HG02870 (cell line): ENCODE measurements at regions not wholly inside any gene's neighbourhood (a gene's known extent, or its start where the extent isn't known, plus 50 kb on each side); places are given as distances from the start of the nearest gene placed in this dataset.

Source experiments
- ATAC-seq: cut with Tn5 transposase; IDR thresholded peaks from one replicate; pipeline ENCODE4 v1.9.1; 2021; ENCODE audit warnings: mild to moderate bottlenecking, moderate library complexity; ENCODE audit not compliant: unreplicated experiment

DNA sequence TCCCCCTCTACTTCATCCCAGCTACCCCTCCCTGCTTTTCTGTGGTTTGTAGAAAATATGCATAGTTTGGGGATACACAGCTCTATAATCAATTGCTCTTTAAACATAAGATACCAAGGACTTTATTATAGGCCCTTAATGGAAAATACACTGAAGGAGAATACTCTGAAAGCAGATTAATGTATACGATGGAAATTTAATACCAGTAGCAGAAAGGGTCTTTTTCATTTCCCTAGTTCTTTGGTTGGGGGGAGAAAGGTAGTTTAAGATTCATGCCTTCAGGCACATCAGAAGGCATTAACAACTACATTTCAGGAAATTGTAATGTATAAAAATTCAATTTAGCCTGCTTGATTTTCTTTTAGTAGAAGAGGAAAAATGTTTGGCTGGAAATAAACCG lies 452.9 kb upstream of the ZNF608 start:
- ATAC-seq: no peak

DNA sequence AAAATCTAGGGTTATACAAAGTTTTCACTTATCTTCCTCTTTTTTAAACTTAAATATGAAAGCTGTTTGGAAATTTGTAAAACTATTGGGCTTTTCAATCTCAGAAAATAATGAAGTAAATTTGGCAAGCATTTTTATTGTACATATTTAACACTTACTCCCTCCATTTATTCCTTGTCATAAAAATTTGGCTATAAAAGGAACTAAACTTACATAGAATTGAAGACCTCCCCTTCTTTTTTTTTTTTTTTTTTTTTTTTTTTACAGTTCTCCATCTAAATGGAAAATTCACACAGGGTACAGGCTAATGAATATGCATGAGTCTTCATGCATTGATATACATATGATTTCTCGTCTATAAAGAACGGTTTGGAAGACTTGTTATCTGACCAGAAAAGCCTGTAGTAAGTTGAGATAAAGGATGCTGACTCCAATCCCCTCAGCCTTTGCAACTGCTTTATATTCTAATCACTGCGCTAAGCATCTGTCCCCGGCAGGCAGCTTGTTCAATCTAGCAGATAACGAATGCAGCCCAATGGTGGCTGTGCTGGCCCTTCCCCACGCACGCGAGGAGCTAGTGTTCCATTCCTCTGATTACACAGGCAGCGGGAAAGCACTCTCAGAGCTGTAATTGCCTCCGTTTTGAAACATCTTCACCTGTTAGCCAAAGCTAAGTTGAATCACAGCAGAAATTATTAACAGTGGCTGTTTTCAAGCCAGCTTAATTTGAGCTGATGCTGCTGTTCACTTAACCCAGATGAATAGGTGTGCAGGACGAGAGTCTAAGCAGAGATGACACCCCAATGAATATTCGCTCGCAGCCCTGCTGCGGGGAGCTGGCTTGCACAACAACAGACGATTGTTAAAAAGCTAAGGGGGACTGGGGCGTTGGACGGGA lies 453.8 kb upstream of the ZNF608 start:
- peak; percentile 69 for ATAC-seq

DNA sequence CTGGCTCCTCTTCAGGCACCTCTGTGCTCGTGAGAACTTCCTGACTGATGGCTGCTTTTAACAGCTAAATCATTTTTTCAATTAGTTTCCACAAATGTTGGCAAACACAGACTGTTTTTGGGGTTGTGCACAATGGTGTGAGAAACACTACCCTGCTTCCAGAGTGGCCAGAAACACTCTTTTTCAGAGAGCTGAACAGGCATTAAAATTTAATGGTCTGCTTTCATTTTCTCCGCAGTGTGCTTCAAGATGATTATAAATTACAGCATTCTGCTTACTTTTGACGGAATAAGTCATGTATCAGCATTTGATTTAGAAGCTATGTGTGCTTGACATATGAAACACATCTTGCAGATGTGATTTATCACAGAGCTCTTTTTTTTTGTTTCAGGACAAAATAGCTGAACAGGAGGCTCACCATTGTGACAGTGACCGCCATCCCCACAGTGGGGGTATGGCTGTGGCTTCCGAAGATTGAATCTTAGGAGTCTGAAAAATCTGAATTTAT lies 454.5 kb upstream of the ZNF608 start:
- no peak for ATAC-seq

DNA sequence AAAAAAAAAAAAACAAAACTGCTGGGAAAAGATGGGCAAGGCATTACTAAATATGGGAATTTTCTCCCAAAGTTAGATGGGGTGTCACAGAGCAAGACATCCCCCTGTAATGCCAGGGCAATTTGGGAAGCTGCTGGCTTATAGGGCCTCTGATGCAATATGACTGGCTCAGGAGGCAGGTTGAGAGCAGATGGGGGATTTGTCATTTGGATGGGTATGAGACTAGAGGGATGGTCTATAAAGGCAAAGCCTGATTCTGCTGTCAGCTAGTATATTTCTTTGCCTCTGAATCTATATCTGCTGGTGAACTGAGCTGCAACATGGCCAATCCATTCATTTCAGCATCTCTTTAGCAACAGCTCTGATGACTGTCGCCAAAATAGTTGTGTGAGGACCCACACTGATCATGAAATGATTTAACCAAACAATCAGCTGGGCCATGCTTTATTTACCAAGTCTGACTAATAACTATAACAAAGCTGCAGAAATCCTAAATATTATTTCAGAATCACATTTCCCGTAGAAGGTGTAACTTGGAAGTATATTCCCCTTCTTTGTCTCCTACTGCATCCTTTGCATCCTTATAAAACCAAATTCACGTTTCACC lies 455.1 kb upstream of the ZNF608 start:
- no peak for ATAC-seq

DNA sequence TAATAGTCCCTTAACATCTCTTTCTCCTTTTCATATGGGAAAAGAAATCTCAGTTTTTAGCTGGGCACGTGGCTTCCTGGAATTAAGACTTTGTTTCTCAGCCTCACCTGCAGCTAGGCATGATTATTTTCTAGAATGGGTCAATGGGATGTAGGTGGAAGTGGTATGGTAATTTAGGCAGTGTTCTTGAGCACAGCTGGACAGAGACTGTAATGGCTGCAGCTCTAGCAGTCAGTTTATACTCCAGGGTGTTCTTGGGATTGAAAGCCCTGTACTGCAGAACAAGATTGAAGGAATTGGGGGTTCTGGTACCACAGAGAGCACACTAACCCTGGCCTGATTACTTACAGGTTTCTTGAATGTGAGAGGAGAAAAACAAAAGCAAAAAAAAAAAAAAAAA lies 455.9 kb upstream of the ZNF608 start:
- ATAC-seq: no peak

DNA sequence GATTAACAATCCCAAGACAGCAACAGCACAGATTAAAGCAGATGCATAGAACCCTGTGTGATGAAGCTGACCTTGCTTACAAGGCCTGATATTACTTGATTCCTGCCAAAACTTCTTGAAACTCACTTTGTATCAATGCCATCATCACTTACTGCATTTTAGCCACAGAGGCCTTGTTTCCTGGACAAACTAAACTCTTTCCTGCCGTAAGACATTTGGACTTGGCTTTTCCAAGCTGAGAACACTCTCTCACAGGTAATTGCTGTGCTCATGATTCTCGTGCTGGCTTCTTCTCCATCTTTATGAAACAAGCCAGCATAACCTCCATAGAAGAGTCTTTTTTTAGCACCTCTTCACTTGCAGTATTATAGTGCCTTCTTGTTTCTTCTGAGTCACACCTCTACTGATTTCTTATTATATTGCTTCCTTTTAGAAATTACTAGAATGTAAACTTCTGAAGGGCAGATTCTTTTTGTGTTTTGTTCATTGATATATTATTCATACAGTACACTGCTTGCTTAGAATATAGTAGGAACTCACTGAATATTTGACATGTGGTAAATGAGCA lies 456.5 kb upstream of the ZNF608 start:
- ATAC-seq: no peak

DNA sequence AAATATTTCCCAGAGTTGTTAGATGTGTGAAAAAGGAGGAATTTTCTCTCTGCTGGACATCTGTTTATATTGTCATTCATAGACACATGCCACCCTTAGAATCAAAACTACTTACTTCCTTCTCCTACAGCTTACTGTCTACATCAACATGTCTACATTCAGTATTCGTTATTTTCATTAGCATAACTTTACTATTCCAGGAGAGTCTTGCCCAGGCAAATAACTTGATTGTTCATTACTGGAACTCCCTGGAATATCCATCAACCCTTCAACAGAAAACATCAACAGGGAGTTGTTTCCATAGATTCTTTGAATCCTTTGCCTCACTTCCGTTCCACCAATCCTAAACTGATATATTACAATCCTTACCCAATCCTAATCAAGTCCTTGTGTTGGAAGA lies 457.5 kb upstream of the ZNF608 start:
- ATAC-seq: no peak

DNA sequence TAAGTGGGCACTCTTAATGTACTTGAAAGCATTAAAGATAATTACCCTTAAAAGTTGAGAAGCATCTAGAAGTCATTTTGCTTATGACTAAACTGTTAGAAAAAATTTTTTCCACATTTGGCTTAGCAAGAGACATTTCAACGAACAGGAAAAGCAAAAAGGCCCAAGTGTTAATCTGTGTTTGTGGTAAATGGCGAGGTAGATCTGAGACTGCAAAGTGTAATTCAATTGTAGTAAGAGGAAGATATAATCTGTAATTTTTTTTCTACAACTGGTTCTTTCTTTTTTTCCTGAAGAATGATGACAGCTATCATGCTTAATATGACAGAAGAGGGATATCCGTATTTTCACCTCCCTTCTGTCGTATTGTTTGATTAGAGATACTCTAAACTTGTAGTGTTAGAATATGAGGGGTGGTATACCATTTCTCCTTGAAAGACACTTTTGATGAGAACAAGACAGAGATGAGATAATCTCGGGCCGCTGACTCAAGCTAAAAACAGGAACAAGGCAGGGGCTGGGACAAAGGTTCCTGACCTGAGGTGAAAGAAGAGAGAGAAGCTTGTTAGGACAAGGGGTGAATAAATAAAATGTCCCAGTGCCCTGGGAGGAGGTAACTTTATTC lies 459.3 kb upstream of the ZNF608 start:
- ATAC-seq: no peak

DNA sequence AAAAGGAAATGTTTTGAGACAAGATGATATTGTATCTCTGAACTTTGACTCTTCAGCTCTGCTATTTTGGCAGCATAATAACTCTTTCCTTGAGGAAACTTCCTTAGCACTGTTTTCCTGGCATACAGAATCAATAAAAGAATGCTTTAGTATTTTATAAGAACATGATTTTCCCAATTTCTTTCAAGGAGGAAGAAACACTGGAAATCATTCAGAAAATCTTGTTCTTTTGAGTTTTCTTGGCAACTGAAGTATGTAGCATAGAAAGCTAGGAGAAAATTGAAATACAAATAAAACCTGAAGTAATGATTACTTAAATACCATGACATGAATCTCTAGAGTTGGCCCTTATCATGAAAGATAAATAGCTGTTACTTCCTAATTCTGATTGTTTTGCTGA lies 461.4 kb upstream of the ZNF608 start:
- ATAC-seq: no peak

DNA sequence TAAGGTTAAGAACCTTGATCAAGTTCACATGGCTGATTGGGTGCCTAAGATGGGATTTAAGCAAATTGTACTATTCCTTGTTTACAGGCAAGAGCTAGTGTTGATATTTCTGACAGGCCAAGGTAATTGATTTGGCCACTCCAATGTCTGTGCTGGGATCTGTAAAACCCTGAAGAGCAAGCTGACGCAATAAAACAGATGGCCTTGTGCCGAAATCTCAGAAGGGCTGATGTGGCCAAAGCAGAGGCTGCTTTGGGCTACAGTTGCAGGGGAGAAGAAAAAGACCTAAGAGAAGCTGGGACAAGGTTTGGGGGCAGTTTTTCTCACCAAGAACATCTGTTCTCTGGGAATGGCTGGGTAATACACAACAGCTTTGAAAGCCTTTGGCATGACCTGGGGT lies 463.2 kb upstream of the ZNF608 start:
- no peak for ATAC-seq

DNA sequence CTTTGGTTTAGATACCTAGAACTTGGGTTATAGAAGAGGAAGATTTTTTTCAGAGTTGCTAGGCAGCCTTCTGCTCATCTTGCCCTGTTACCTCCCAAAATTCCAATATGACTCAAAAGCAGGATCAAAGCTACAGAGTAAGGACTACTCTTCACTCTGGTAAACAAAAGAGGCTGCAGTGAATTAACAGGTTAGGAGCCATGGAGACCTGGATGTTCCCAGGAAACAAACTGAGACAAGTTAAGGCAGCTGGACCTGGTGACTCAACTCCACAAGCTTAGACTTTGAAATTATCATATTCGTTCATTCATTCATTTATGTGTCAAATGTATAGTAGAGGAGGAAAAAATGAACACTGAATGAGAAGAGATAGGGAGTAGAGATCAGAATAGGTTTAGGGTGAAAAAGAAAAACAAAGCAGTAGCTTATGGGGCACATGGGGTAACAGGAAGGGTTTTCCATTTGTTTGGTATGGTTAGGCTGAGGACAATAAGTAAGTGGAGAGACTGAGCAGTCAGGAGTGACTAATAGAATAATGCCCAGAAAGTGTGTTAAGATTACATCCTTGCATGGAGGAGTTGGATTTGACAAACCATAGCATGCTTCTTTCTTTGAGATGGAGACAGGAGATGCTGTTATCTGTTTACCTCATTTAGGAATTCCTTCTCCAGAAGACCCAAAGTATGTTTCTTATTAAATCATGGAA lies 464.0 kb upstream of the ZNF608 start:
- ATAC-seq: no peak

DNA sequence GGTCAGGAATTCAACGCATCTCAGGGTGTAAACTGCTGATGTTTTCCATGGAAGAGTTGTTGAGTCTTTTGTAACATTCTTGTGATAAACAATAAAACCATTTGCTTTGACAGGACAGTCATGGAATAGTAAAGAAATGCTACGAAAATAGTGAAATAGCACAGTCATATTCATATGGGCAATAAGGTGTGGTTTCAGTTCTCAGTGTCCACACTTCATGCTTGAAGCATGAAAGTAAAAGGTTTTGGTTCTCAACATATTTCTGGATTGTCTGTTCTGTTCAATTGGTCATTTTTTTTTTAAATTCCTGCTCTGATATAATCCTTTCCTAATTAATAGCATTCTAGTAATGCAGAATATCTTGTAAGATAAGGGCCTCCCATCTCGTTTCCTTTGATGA lies 467.6 kb upstream of the ZNF608 start:
- ATAC-seq: peak; percentile 95

DNA sequence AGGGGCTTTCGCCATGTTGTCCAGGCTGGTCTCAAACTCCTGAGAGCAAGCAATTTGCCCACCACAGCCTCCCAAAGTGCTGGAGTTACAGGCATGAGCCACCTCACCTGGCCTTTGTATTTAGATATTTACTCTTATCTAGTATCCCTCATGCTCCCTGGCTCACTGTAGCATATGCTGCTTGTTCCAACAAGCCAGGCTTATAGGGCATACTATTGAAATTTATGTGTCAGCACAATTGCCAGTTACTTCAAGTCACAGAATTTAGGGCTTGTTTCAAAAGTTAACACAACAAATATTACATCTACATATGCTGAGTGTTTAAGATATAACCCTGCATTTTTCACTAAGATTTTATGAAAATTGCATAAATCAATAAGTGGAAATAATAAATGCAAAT lies 469.2 kb upstream of the ZNF608 start:
- ATAC-seq: no peak

DNA sequence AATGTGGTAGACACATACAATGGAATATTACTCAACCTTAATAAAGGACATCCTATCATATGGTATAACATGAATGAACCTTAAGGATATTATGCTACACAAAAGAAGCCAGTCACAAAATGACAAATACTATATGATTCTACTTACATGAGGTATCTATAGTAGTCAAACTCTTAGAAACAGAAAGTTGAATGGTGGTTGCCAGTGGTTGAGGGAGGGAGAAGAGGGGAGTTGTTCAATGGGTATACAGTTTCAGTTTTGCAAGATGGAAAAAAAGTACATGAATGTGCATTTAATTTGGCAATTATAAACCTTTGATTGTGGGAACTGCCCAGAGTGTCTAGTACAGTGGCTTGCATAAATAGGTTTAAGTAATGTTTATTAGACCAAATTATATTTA lies 473.3 kb upstream of the ZNF608 start:
- ATAC-seq: no peak

DNA sequence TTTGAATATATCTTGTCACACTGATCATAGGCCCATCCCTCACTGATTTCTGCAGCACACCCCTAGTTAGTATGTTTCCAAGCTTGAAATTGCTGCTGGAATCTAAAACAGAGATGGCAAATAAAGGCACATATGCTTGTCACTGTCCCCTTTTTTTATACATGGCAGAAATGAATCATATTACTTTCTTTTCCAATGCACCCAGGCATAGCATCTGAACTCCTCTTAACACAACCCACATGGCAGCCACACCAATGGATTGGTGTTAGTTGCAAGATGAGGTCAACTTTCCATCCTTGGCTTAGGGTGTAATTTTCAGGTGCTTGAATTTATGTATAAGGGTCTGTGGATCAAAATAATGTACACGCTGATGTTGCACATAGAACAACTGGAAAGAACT lies 473.8 kb upstream of the ZNF608 start:
- no peak for ATAC-seq

DNA sequence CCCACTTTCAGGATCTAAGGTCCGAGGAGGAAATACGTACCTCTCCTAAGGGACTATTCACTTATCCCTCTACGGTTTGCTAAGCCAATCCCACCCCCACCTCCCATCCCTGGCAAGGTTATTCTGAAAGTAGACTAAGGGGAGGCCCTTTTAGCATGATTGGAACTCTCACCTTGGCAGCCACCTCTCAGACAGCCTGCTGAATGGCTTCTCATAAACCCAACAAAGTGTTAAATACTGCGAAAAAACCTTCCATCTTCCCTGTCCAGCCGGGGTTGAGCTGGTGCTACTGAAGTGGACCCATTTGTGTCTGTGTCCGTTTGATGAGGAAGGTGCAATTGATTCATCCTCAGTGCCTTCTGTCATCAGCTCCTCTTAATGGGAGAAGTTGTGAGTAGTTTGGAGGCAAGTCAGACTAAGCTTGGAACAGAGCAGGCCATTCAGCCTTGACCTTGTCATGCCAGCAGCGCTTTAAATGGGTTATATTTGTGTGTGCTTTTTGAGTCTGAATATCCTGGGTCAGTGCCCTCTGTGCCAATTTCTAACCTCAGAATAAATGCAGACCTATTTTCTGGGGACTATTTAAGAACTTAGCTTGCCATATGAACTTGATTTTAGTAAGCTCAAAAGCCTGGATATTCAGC lies 476.3 kb upstream of the ZNF608 start:
- ATAC-seq: no peak

DNA sequence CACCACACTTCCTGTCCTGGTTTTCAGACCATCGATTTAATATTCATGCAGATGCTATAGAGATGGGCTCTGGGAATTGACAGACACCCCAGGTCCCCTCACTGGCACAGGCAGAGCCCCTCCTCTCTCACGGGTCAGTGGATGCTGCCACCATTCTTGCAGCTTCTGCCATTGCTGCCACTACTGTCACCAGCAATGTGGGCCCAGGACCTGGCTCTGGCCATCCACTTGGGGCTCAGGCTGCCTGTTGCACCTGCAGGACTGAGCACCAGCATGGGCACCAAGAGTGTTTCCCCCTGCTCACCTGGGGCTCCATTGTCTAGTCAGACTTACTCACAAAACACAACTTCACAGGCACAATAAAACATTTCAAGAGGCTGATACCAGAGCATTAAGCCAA lies 479.0 kb upstream of the ZNF608 start:
- ATAC-seq: no peak

DNA sequence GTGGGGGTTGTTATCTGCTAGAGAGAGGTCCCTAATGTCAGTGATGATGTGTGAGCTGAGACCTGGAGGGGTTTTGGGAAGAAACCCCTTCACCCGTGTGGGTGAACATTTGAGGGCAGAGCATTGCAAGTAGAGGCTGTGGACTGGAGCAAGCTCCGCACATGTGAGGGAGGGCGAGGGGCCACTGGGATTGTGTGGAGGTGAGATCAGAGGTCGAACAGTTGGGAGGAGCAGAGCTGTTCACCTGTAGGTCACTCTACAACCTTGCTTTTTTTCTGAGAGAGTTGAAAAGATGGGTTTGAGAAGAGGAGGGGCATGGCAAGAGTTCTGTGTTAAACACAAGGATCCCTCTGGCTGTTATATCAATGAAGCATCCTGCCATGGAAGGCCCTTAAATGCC lies 480.4 kb upstream of the ZNF608 start:
- no peak for ATAC-seq

DNA sequence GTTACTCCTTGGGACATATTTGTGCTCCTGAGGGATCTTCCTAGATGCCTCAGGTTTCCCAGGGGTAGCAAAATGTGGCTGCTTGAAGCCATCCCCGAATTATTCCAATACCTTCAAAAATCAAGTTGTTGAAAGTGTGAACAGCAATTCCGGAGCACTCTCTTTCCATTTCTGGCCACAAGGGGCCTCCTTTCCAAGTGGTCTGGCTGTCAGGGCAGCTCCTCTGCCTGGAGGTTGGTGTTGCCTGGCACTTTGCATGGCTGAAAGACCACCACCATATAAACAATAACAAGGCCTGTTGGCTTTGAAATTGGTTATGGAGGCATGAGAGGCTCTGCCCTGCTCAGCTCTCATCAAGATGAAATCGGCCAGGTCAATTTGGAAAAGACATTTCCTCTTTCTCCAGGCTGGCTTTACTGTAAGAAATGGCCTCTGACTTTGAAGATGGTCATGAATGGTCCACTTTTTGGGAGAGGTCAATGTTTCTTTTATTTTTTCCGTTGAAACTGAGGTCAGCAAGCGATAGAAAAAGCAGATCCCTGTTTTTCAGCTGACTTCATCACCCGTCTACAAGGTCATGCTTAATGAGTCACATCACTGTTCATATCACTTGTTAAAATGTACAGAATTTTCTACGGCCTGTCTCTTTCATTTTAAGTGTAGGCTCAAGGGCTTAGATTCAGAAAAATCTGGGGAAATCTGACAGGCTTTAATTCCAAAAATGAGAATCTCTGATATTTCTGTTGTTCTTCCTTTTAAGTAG lies 481.1 kb upstream of the ZNF608 start:
- ATAC-seq: no peak
